Mononuclear cell (primary cell): ENCODE measurements at regions not wholly inside any gene's neighbourhood (a gene's known extent, or its start where the extent isn't known, plus 50 kb on each side); places are given as distances from the start of the nearest gene placed in this dataset.

Experiments used
- H3K27me3 ChIP-seq: 2 replicates; pipeline ENCODE4 v1.6.0; 2011; ENCODE audit warnings: low read length, control low read depth; ENCODE audit not compliant: insufficient read depth
- H3K4me1 ChIP-seq: 2 replicates; pipeline ENCODE4 v1.5.1; 2011; ENCODE audit warnings: mild to moderate bottlenecking, low read length, control low read depth; ENCODE audit not compliant: insufficient read depth
- H3K4me3 ChIP-seq: 2 replicates; pipeline ENCODE4 v1.5.1; 2011; ENCODE audit warnings: mild to moderate bottlenecking, low read length, moderate library complexity
- H3K9me3 ChIP-seq: 2 replicates; pipeline ENCODE4 v1.5.1; 2011; ENCODE audit warnings: low read depth, mild to moderate bottlenecking, control low read depth, low read length

DNA sequence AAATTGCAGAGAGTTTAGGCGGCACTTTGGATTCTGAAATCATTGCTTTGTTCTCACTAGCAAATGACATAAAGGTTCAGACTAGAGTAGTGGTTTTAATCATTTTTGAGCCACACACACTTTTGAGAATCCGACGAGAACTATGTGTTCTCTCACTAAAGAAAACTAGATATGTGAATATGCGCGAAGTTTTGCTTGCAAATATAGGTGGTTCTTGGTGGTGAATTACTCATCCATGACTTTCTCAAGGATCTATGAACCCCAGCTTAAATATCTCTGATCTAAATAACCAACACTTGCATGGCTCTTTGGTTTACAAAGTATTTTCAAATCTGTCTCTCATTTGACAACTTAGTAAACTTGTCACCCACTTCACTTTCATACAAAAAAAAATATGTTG, 54.8 kb downstream of the NOG start:
- Histone ChIP-seq H3K4me1 (no peaks in the 10 kb centered on the region), H3K4me3 (no peak overlapping the region), H3K27me3 (no peaks in the 10 kb centered on the region), H3K9me3 (no peaks in the 10 kb centered on the region)

GRCh38 chr17:56648806-56649205, 55.3 kb downstream of the NOG start:
- no peaks in the 10 kb centered on the region for H3K9me3 ChIP-seq
- H3K4me1 ChIP-seq = no peaks in the 10 kb centered on the region
- H3K27me3 ChIP-seq = no peaks in the 10 kb centered on the region
- H3K4me3 ChIP-seq = no peak overlapping the region

DNA sequence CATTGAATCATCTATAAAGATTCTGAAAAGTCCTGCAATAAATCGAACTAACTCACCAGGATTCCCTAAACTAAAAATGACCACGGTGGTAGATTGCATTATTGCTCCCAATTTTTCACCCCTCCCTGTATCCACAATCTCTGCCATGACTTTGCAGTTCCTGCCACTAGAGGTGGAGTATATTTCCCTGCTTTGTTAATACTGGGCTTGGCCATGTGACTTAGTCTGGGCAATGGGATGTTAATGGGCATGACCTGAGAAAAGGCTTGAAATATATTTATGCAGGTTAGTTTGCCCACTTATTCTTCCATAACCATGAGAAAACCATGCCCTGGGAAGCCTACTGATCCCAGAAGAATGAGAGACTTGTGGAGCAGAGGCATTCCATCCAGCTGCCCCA, 59.1 kb downstream of the NOG start:
- no peaks in the 10 kb centered on the region for H3K4me1 ChIP-seq
- no peak overlapping the region for H3K4me3 ChIP-seq

DNA sequence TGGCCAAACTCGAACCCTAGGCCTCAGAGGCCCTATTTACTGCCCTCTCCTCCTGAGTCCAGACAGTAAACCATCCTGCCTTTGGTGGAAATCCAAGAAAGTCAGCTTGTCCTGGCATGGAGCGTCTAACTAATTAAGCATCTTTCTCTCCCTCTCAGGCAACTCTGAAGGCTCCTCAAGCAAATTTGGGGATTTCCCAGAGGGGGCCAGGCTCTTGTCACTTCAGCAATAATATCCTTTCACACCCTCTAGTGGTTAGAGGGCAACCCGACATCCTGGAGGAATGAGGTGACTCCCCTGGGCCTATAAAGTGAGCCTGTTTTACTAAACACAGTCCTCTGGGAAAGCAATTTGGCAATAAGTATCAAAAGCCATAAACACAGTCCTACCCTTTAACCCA, 60.4 kb downstream of the NOG start:
- no peak overlapping the region for H3K4me3 ChIP-seq
- H3K9me3 ChIP-seq = no peaks in the 10 kb centered on the region
- H3K4me1 ChIP-seq = no peaks in the 10 kb centered on the region
- no peaks in the 10 kb centered on the region for H3K27me3 ChIP-seq

More for the DNA sequence above, 59.1 kb downstream of the NOG start:
- Histone ChIP-seq H3K27me3 (no peaks in the 10 kb centered on the region), H3K9me3 (no peaks in the 10 kb centered on the region)

- no peaks in the 10 kb centered on the region for H3K9me3 ChIP-seq
- H3K27me3 ChIP-seq = no peaks in the 10 kb centered on the region
- H3K4me1 ChIP-seq = no peaks in the 10 kb centered on the region
- no peak overlapping the region for H3K4me3 ChIP-seq
Measured at GRCh38 chr17:56656701-56657327, 63.3 kb downstream of the NOG start.

DNA sequence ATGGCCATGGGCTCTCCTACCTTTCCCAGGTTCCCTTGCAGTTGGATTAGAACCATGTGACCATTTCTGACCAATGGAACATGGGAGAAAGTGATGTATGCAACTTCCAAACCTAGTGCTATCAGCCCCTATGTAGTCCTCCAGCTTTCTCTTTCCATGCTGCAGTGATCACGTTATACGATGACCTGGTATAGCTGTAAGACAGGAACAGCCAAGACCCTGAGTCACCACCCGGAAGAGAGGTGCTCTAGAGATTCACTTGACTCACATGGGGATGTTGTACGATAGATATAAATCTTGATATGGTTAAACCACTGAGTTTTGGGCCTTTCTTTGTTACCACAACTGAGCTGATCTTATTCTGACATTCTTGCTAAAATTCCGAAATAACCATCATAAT, 65.1 kb downstream of the NOG start:
- no peaks in the 10 kb centered on the region for H3K27me3 ChIP-seq
- no peaks in the 10 kb centered on the region for H3K4me1 ChIP-seq
- no peak overlapping the region for H3K4me3 ChIP-seq
- no peaks in the 10 kb centered on the region for H3K9me3 ChIP-seq

- Histone ChIP-seq H3K9me3 (no peaks in the 10 kb centered on the region), H3K4me3 (no peak overlapping the region), H3K4me1 (no peaks in the 10 kb centered on the region), H3K27me3 (no peaks in the 10 kb centered on the region)
Measured at GRCh38 chr17:56659622-56660021, 66.1 kb downstream of the NOG start.

DNA sequence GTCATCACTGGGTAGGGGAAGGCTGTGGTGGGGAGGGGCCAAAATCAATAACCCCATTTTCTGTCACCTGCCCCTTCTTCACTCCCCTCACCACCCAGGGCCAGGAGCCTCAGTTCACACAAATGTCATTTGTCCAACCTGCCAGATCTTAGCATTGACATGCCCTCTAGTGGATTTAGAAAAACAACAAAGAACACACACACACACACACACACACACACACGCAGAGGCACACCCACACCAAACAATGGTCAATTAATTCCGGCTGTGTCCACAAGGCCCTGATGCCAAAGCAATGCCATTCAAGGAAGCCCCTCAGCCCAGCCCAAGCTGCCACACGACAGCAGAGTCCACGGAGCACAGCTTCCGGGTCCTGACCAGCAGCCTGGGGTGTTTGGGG, 68.4 kb downstream of the NOG start:
- H3K4me3 ChIP-seq = no peak overlapping the region
- no peaks in the 10 kb centered on the region for H3K27me3 ChIP-seq
- H3K4me1 ChIP-seq = no peaks in the 10 kb centered on the region
- H3K9me3 ChIP-seq = no peaks in the 10 kb centered on the region

DNA sequence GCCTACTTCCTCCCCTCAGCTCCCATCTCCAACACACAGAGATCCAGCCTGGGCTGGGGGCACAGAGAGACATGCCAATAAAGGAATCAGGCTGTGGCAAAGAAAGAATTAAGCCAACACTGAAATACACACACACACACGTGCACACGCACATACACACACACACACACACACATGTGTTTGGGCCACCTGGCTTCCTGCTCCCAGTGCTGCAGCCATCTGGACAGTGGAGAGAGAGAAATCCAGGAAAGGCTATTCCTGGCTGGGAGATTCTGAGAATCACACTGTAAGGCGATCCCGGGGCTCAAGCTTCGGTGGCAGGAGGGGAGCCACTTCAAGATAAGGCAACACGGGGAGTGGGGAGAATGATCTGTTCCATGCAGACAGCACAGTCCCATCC, 72.4 kb downstream of the NOG start:
- Histone ChIP-seq H3K4me3 (no peak overlapping the region), H3K9me3 (no peaks in the 10 kb centered on the region), H3K27me3 (no peaks in the 10 kb centered on the region), H3K4me1 (no peaks in the 10 kb centered on the region)

DNA sequence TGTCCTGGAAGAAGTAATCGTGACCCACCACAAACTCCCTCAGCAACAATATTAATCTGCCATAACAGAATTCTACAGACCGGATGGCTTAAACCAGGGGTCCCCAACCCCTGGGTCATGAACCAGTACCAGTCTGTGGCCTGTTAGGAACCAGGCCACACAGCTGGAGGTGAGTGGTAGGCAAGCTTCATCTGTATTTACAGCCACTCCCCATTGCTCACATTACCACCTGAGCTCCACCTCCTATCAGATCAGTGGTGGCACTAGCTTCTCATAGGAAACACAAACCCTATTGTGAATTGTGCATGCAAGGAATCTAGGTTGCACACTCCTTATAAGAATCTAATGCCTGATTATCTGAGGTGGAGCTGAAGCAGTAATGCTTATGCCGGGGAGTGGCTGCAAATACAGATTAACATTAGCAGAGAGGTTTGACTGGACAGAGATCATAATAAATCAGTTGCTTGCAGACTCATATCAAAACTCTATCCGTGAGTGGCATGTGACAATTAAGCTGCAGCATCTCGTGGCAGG, 74.5 kb downstream of the NOG start:
- Histone ChIP-seq H3K27me3 (no peaks in the 10 kb centered on the region), H3K4me3 (no peak overlapping the region), H3K4me1 (no peaks in the 10 kb centered on the region), H3K9me3 (no peaks in the 10 kb centered on the region)

DNA sequence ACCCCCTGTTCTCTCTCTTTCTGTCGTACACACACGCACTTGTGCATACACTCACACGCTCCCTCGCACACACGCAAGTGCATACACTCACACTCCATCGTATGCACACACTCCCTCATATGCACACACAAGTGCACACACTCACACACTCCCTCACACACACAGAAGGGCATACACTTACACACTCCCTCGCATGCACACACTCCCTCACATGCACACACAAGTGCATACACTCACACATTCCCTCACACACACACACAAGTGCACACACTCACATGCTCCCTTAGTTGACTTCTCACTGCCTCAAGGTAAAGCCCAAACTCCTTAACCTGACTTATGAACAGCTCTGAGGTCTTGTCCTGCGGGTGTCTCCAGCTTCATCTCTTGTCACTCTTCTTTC, 78.7 kb downstream of the NOG start:
- Histone ChIP-seq H3K9me3 (no peaks in the 10 kb centered on the region), H3K4me1 (no peaks in the 10 kb centered on the region)

GRCh38 chr17:56674401-56674925, 81.0 kb downstream of the NOG start:
- Histone ChIP-seq H3K27me3 (peaks cover 35% of the 10 kb centered on the region), H3K9me3 (no peaks in the 10 kb centered on the region), H3K4me1 (peaks cover 7% of the 10 kb centered on the region), H3K4me3 (no peak overlapping the region)

More for the DNA sequence above, 78.7 kb downstream of the NOG start:
- Histone ChIP-seq H3K27me3 (peaks cover 12% of the 10 kb centered on the region), H3K4me3 (no peak overlapping the region)

GRCh38 chr17:56675876-56676660, 82.6 kb downstream of the NOG start:
- Histone ChIP-seq H3K27me3 (peaks cover 51% of the 10 kb centered on the region), H3K4me1 (peaks cover 11% of the 10 kb centered on the region), H3K9me3 (no peaks in the 10 kb centered on the region), H3K4me3 (no peak overlapping the region)

DNA sequence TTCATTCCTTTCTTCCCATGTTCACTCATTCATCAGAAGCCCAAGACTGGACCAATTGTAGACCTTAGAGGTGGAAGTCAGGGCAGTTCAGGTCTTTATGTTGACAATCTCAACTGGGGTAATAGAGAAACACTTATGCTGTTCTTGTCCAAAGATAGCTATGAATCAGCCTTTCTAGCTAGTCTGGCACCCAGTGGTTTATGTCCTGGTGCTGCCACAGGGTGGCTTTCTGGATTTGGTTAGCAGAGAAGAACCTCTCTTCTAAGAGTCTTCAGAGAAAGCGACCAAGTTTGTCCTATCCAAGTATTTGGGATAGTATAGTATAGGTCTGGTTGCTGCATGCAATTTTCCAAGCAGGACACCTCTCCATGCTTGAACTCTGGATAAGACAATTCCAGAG, 83.3 kb downstream of the NOG start:
- Histone ChIP-seq H3K9me3 (no peaks in the 10 kb centered on the region), H3K27me3 (peaks cover 56% of the 10 kb centered on the region), H3K4me1 (peaks cover 18% of the 10 kb centered on the region), H3K4me3 (no peak overlapping the region)

DNA sequence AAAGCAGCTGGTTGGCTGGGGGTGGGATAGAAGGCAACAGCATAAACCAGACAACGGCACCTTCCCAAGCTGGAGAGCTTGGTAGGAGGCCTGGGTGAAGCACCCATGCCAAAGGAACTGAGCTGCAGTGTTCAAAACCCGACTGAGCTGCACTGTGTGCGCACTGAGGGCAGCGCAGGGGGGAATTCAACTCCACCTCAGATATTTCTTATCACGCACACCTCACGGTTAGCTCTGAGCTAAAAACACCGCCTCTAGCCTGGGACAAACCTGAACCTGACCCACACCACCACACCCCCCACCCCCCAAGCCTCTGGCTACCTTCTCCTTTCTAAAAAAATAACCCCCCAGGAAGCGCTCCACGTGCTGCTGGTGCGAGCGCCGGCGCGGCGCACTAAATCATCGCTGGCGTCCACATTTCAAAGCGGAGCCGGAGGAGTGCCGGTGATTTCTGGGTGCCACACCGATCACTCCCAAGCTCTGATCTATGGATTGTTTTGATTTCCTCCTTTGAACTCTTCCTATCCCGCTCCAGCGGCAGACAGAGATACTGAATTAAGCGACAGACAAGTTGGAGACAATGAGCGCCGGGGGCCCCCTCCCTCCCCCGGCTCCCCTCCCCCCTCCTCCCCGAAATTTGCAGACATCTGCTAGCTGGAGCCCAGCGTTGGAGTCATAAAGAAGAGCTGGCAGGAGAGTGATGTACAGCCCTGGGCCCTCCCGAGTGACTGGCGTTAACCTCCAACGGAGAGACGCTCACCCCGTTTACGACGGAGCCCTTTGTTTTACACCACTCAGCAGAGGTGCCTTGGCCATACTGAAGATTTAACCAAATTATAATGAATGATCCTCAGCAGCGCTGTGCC, 85.0 kb downstream of the NOG start:
- Histone ChIP-seq H3K4me3 (no peak overlapping the region), H3K27me3 (peaks cover 60% of the 10 kb centered on the region), H3K9me3 (no peaks in the 10 kb centered on the region), H3K4me1 (peaks cover 29% of the 10 kb centered on the region)
